ENCODE measurements at regions not wholly inside any gene's neighbourhood (a gene's known extent, or its start where the extent isn't known, plus 50 kb on each side); places are given as distances from the start of the nearest gene placed in this dataset.
"Not testable (repeated sequence)": the region's sequence is repeated elsewhere in the genome, so short reads cannot be mapped to it uniquely, and the experiment has no call there.

DNA sequence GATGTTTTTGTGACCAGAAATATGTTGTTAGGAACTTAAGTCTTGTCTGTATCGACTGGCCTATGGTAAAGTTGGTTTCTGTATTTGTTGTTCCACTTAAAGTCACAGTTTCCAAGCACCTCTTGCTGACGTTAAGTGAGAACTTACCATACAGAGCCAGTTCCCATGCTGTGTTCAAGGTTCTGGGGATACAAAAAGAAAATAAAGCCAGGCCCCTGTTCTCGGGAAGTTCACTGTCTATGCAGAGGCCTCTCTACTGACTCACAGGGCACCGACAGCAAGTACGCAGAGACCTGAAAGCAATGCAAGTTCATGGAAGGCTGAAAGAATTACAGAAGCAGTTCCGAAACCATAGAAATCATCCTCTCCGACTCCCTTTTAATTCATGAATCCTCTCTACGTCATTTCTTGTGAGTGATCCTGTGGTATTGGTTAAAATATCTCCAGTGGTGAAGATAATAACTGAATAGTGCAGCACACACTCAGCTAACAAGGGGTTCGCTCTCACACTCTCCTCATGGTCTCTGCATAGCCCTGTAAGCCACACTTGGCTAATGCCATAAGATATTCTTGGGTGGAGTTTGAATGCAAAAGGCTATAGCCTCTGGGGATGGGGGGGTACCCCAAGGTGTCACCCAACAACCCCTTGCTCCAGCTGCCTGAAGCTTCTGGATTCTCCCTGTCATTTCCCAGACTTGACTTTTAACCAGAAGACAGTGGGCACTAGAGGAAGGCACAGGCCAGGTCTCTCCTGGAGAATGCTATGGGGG lies 91.2 kb upstream of the EXOC2 start:
- Histone ChIP-seq H3K36me3 (ENCODE audit: control insufficient read depth in 1 of 2, insufficient read depth in 2 of 2, low read length in 2 of 2) (no peaks in the 10 kb centered on the region), H3K4me1 (ENCODE audit: control insufficient read depth in 1 of 2, insufficient read depth in 2 of 2, low read length in 2 of 2) (no peaks in the 10 kb centered on the region), H3K9me3 (ENCODE audit: control insufficient read depth in 1 of 2, low read length in 2 of 2) (no peaks in the 10 kb centered on the region), H3K27me3 (ENCODE audit: low read depth, low read length) (no peaks in the 10 kb centered on the region), H3K27ac (ENCODE audit: low read length) (no peak overlapping the region), H3K4me3 (ENCODE audit: low read depth in 1 of 2, low read length in 2 of 2) (no peak overlapping the region)

DNA sequence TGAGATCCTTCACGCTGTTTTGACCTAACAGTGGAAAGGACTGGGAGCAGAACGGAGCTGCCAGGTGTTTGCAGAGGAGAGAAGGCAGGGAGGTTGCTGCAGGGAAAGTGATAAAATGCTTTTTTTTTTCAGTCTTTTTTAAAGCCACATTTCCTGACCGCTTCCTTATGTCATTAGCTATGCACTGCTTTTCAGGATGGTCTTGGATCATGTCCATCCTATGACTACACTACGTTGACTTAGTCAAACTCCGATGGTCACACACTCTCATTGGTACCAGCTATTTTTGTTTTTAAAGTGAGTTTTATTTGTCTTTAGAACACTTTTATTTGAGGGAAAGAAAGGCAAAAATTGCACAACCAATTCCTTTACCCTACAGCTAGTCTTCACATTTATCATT lies 89.2 kb upstream of the EXOC2 start:
- H3K27ac ChIP-seq (ENCODE audit: low read length): no peak overlapping the region
- H3K4me1 ChIP-seq (ENCODE audit: control insufficient read depth in 1 of 2, insufficient read depth in 2 of 2, low read length in 2 of 2): no peaks in the 10 kb centered on the region
- no peaks in the 10 kb centered on the region for H3K27me3 ChIP-seq (ENCODE audit: low read depth, low read length)
- H3K36me3 ChIP-seq (ENCODE audit: control insufficient read depth in 1 of 2, insufficient read depth in 2 of 2, low read length in 2 of 2): no peaks in the 10 kb centered on the region
- no peaks in the 10 kb centered on the region for H3K9me3 ChIP-seq (ENCODE audit: control insufficient read depth in 1 of 2, low read length in 2 of 2)
- H3K4me3 ChIP-seq (ENCODE audit: low read depth in 1 of 2, low read length in 2 of 2): no peak overlapping the region

DNA sequence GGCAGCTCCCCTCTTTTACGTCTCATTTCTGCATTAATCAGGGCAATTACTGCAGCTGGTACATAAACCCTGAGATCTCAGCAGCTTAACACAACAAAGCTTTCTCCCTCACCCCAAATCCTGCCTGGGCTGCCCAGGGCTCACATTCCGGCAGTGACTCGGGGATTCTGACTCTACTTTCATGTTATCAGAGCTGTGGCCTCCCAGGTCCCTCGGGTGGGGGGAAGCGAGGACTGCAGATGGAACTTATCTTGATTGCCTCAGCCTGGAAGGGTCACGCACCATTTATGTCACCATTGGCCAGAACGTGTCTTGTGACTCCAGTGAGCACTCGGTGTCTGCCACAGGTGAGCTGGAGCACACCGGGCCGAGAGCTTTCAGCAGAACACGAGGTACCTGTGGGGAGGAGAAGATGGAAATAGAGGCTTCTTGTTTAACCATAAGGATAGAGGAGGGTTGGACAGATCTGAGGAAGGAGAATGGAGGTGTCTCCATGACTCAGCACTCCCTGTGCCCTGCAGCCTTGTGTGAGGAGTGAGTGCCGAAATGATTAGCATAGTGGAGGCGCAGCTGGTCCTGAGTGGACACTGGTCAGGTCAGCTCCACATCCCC lies 88.5 kb upstream of the EXOC2 start:
- Histone ChIP-seq H3K9me3 (ENCODE audit: control insufficient read depth in 1 of 2, low read length in 2 of 2) (no peaks in the 10 kb centered on the region), H3K27ac (ENCODE audit: low read length) (no peak overlapping the region), H3K4me1 (ENCODE audit: control insufficient read depth in 1 of 2, insufficient read depth in 2 of 2, low read length in 2 of 2) (peaks cover 0 to under 1% of the 10 kb centered on the region in 2 donors), H3K4me3 (ENCODE audit: low read depth in 1 of 2, low read length in 2 of 2) (no peak overlapping the region), H3K36me3 (ENCODE audit: control insufficient read depth in 1 of 2, insufficient read depth in 2 of 2, low read length in 2 of 2) (no peaks in the 10 kb centered on the region), H3K27me3 (ENCODE audit: low read depth, low read length) (no peaks in the 10 kb centered on the region)

- Histone ChIP-seq H3K27ac (ENCODE audit: low read length) (no peak overlapping the region), H3K4me3 (ENCODE audit: low read depth in 1 of 2, low read length in 2 of 2) (no peak overlapping the region), H3K27me3 (ENCODE audit: low read depth, low read length) (no peaks in the 10 kb centered on the region), H3K9me3 (ENCODE audit: control insufficient read depth in 1 of 2, low read length in 2 of 2) (no peaks in the 10 kb centered on the region), H3K36me3 (ENCODE audit: control insufficient read depth in 1 of 2, insufficient read depth in 2 of 2, low read length in 2 of 2) (no peaks in the 10 kb centered on the region), H3K4me1 (ENCODE audit: control insufficient read depth in 1 of 2, insufficient read depth in 2 of 2, low read length in 2 of 2) (peaks cover 0 to 7% of the 10 kb centered on the region in 2 donors)
Observed at GRCh38 chr6:780706-781105, 87.8 kb upstream of the EXOC2 start.

GRCh38 chr6:776951-777350 lies 84.0 kb upstream of the EXOC2 start:
- Histone ChIP-seq H3K9me3 (ENCODE audit: control insufficient read depth in 1 of 2, low read length in 2 of 2) (no peaks in the 10 kb centered on the region), H3K4me3 (ENCODE audit: low read depth in 1 of 2, low read length in 2 of 2) (no peak overlapping the region), H3K27me3 (ENCODE audit: low read depth, low read length) (no peaks in the 10 kb centered on the region), H3K27ac (ENCODE audit: low read length) (no peak overlapping the region), H3K36me3 (ENCODE audit: control insufficient read depth in 1 of 2, insufficient read depth in 2 of 2, low read length in 2 of 2) (no peaks in the 10 kb centered on the region), H3K4me1 (ENCODE audit: control insufficient read depth in 1 of 2, insufficient read depth in 2 of 2, low read length in 2 of 2) (peaks cover 0 to 7% of the 10 kb centered on the region in 2 donors)

- H3K4me3 ChIP-seq (ENCODE audit: low read depth in 1 of 2, low read length in 2 of 2): no peak overlapping the region
- H3K27ac ChIP-seq (ENCODE audit: low read length): no peak overlapping the region
- no peaks in the 10 kb centered on the region for H3K9me3 ChIP-seq (ENCODE audit: control insufficient read depth in 1 of 2, low read length in 2 of 2)
- no peaks in the 10 kb centered on the region for H3K36me3 ChIP-seq (ENCODE audit: control insufficient read depth in 1 of 2, insufficient read depth in 2 of 2, low read length in 2 of 2)
- H3K4me1 ChIP-seq (ENCODE audit: control insufficient read depth in 1 of 2, insufficient read depth in 2 of 2, low read length in 2 of 2): peaks cover 0 to 7% of the 10 kb centered on the region in 2 donors
- no peaks in the 10 kb centered on the region for H3K27me3 ChIP-seq (ENCODE audit: low read depth, low read length)
Observed at GRCh38 chr6:776528-776931, 83.6 kb upstream of the EXOC2 start.

GRCh38 chr6:775863-776262 lies 82.9 kb upstream of the EXOC2 start:
- Histone ChIP-seq H3K4me3 (ENCODE audit: low read depth in 1 of 2, low read length in 2 of 2) (no peak overlapping the region), H3K4me1 (ENCODE audit: control insufficient read depth in 1 of 2, insufficient read depth in 2 of 2, low read length in 2 of 2) (peaks cover 0 to 7% of the 10 kb centered on the region in 2 donors), H3K27me3 (ENCODE audit: low read depth, low read length) (no peaks in the 10 kb centered on the region), H3K27ac (ENCODE audit: low read length) (no peak overlapping the region), H3K9me3 (ENCODE audit: control insufficient read depth in 1 of 2, low read length in 2 of 2) (no peaks in the 10 kb centered on the region), H3K36me3 (ENCODE audit: control insufficient read depth in 1 of 2, insufficient read depth in 2 of 2, low read length in 2 of 2) (no peaks in the 10 kb centered on the region)

- H3K4me3 ChIP-seq (ENCODE audit: low read depth in 1 of 2, low read length in 2 of 2); H3K4me1 ChIP-seq (ENCODE audit: control insufficient read depth in 1 of 2, insufficient read depth in 2 of 2, low read length in 2 of 2); H3K9me3 ChIP-seq (ENCODE audit: control insufficient read depth in 1 of 2, low read length in 2 of 2); H3K27ac ChIP-seq (ENCODE audit: low read length); H3K36me3 ChIP-seq (ENCODE audit: control insufficient read depth in 1 of 2, insufficient read depth in 2 of 2, low read length in 2 of 2); H3K27me3 ChIP-seq (ENCODE audit: low read depth, low read length): not testable (repeated sequence)
Observed at GRCh38 chr6:771683-772082, 78.7 kb upstream of the EXOC2 start.

- Histone ChIP-seq H3K4me3 (ENCODE audit: low read depth in 1 of 2, low read length in 2 of 2) (no peak overlapping the region), H3K9me3 (ENCODE audit: control insufficient read depth in 1 of 2, low read length in 2 of 2) (no peaks in the 10 kb centered on the region), H3K36me3 (ENCODE audit: control insufficient read depth in 1 of 2, insufficient read depth in 2 of 2, low read length in 2 of 2) (no peaks in the 10 kb centered on the region), H3K27me3 (ENCODE audit: low read depth, low read length) (no peaks in the 10 kb centered on the region), H3K4me1 (ENCODE audit: control insufficient read depth in 1 of 2, insufficient read depth in 2 of 2, low read length in 2 of 2) (no peaks in the 10 kb centered on the region), H3K27ac (ENCODE audit: low read length) (no peak overlapping the region)
Observed at GRCh38 chr6:767755-768512, 75.0 kb upstream of the EXOC2 start.

DNA sequence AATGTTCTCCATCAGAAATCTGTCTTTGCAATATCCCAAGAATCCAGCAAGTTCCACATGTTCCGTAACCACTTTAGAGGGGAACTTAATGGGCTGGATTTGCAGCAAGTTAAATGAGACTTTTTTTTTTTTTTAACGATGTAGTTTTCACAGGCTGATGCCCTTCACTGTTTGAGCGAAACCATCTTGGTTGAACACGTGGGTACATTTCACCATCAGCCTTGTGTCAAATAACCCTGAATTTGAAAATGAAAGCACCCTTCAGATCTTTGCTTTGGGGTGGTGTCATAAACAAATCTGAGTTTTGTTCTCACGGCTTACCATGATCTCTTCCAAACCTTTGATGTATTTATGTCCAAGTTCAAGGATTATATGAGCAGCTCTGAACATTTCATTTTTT lies 73.7 kb upstream of the EXOC2 start:
- H3K4me1 ChIP-seq (ENCODE audit: control insufficient read depth in 1 of 2, insufficient read depth in 2 of 2, low read length in 2 of 2): no peaks in the 10 kb centered on the region
- H3K4me3 ChIP-seq (ENCODE audit: low read depth in 1 of 2, low read length in 2 of 2): no peak overlapping the region
- H3K27ac ChIP-seq (ENCODE audit: low read length): no peak overlapping the region
- no peaks in the 10 kb centered on the region for H3K36me3 ChIP-seq (ENCODE audit: control insufficient read depth in 1 of 2, insufficient read depth in 2 of 2, low read length in 2 of 2)
- no peaks in the 10 kb centered on the region for H3K27me3 ChIP-seq (ENCODE audit: low read depth, low read length)
- no peaks in the 10 kb centered on the region for H3K9me3 ChIP-seq (ENCODE audit: control insufficient read depth in 1 of 2, low read length in 2 of 2)

DNA sequence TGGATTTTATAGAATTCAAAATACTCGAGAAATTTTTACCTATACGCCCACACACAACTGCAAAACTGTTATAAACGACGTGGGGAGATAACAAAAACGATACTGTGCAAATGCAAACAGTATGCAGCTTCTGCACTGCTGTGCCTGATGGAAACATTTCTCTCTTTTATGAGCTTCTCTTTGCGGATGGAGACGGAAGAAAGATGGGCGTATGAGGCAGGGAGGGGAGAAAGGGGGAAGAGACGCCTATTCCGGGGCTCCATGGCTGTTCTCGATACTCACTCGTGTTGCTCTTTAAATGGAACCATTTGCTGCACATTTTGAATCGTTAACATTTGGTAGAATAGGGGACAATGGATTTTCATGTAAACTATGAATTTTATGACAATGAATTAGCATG lies 69.1 kb upstream of the EXOC2 start:
- Histone ChIP-seq H3K9me3 (ENCODE audit: control insufficient read depth in 1 of 2, low read length in 2 of 2) (no peaks in the 10 kb centered on the region), H3K36me3 (ENCODE audit: control insufficient read depth in 1 of 2, insufficient read depth in 2 of 2, low read length in 2 of 2) (no peaks in the 10 kb centered on the region), H3K4me3 (ENCODE audit: low read depth in 1 of 2, low read length in 2 of 2) (no peak overlapping the region), H3K4me1 (ENCODE audit: control insufficient read depth in 1 of 2, insufficient read depth in 2 of 2, low read length in 2 of 2) (no peaks in the 10 kb centered on the region), H3K27ac (ENCODE audit: low read length) (no peak overlapping the region), H3K27me3 (ENCODE audit: low read depth, low read length) (no peaks in the 10 kb centered on the region)

All from muscle layer of duodenum (tissue), 2 donors.